ENCODE measurements at regions not wholly inside any gene's neighbourhood (a gene's known extent, or its start where the extent isn't known, plus 50 kb on each side); places are given as distances from the start of the nearest gene placed in this dataset.

DNA sequence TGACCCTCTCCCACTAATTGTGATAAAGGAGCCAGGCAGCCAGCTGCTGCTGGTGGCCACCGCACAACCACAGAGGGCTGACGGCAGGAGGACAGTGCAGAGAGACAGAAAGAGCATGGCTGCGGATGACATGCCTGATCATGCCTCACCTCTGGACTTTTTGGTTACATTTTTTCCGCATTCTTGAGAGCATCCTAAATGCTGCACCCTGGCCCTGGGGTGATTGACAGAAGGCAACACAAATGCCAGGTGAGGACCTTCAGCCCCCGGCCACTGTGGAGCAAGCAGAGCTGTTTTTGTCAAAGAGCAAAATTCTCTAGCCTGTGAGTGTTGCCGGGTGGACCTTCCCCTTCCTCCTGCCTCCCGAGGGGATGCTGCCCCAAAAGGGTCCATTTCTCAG, 78.5 kb downstream of the RPS6KA4 start:
- no peak for TF ChIP-seq EZH2 (IDR thresholded peaks at IDR 0.05)
- no peak for TF ChIP-seq POLR2AphosphoS5 (IDR thresholded peaks at IDR 0.05; ENCODE audit: borderline replicate concordance, low read depth, low read length)

Data from SK-N-MC (cell line).